Suppressor macrophage treated with lipopolysaccharide for 1 hour (primary cell): ENCODE measurements at regions not wholly inside any gene's neighbourhood (a gene's known extent, or its start where the extent isn't known, plus 50 kb on each side); places are given as distances from the start of the nearest gene placed in this dataset.
"Not testable (repeated sequence)": the region's sequence is repeated elsewhere in the genome, so short reads cannot be mapped to it uniquely, and the experiment has no call there.

Source experiments
- DNase-seq, 3 donors: peaks; one replicate each; pipeline ENCODE4 v3.0.0-alpha.2; 2020 to 2022

DNA sequence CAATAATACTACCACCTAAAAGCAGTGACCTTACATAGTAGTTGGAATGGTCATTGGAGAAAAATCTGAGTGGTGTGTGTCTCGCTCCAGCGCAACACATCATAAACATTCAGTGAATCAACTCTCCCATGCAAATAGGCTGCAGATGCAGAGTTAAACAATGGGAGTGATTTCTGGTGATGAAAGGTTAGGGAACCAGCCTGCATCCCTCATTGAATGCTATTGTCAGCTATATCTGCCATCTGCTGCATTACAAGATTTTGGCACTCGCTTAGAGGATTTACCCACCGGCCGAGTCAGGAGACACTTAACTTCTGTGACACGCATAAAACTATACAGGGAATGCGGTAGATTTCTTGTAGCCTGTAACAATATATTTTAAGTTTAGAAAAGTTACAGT lies 900.9 kb downstream of the FLRT2 start:
- DNase-seq, result no peak

- no peak for DNase-seq
Observed at GRCh38 chr14:86423214-86423613, 893.3 kb downstream of the FLRT2 start.

GRCh38 chr14:86420131-86420530 lies 890.2 kb downstream of the FLRT2 start:
- no peak for DNase-seq

DNA sequence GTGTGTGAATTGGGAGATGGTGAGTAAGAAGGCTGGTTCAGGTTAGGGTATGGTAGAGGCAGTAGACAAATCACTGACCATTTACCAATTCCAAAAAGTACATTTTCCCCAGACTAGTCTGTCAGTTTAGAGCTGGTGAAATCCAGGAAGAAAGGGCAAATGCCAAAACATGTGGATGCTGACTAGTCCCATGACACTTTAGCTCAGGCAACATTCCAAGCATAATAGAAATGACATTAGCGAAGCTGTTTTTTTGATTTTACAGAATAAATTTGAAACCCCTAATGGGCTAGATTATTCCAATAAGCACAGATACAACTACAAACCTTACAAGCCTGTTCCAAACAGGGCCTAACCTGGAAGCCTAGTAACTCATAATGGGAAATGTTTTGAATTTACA lies 884.2 kb downstream of the FLRT2 start:
- no peak for DNase-seq

DNA sequence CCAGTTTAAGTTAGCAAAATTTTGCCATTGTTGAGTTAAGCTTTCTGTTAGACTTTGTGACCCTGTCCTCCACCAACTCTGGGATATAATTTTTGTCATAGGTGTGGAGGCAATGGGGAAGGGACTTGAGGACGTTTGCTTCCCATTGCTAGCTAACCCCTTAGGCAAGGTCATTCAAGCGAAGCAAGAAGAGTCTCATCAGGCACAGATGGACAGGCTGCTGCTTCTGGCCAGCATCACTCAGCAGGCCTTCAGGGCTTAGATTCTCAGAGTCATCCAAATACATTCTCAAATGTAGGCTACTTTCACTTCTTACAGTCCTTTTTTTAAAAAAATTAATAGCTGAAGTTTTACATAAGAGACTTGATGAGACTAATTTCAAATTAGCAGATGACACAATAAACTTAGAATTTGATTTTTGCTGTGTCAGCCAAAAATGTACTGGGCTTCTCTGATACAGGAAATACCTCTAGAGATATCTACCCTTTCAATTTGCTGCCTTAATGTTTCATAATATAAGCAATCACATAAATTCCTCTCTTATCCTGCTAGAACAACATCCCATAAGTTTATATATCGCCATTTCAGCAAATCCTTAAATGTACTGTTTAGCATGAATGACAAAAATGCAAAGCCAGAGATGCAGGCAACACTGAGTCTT lies 875.2 kb downstream of the FLRT2 start:
- DNase-seq, result no peak

DNA sequence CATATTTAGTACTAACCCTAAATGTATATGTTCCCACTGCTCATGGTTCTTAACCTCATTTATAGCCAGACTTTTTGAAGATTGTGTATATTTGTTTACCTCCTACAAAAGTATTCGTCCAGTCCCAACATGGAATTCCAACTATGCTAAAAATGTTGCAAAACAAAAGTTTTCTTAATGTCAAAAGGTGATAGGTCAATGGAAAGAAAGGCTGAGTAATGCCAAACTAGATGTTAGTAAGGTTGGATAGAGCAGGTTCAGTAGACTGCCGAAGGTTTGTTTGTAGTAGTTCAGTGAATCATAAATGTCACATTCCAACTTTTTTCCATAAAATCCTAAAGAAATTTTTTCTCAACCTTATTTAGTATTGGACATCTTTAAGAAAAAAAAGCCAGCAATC lies 874.5 kb downstream of the FLRT2 start:
- DNase-seq, result no peak

- no peak for DNase-seq
Observed at GRCh38 chr14:86402545-86402944, 872.6 kb downstream of the FLRT2 start.

DNA sequence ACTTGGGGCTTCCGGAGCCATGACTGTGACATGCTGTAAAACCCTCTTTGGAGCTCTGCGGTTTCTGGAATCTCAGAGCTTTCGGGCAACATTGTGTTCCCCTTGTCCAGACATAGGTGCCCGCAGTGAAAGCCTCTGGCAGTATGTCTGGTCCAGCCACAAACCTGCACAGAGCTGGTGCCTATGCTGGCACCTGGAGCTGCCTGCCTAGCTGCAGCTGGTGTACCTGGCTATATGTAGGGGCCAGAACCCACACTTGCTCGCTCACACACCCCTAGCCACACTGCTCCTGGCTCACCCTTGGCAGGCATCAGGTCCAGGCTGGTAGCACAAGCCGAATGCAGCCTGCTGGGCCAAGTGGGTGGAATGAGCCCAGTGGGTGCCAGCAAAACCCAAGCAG lies 861.1 kb downstream of the FLRT2 start:
- no peak for DNase-seq

- no peak for DNase-seq
Observed at GRCh38 chr14:86388216-86388615, 858.3 kb downstream of the FLRT2 start.

DNA sequence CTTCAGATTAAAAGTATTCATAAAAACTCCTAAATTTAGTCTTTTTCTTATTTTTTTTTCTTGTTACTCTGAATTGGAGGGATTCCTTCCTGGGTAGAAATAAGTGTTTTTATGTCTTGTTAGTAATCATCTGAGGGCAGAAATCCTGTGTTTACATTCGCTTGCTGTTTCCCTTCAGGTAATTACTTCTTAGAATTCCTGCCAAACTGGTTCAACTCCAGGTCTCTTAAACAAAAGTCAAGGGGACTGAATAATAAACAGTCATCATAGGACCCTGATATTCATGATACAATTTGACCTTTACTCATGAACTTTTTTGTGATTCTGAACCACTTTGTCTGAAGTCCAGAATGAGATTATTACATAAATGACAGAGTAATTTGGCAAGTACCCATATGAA lies 843.9 kb downstream of the FLRT2 start:
- no peak for DNase-seq

GRCh38 chr14:86372402-86372801 lies 842.5 kb downstream of the FLRT2 start:
- no peak for DNase-seq

DNA sequence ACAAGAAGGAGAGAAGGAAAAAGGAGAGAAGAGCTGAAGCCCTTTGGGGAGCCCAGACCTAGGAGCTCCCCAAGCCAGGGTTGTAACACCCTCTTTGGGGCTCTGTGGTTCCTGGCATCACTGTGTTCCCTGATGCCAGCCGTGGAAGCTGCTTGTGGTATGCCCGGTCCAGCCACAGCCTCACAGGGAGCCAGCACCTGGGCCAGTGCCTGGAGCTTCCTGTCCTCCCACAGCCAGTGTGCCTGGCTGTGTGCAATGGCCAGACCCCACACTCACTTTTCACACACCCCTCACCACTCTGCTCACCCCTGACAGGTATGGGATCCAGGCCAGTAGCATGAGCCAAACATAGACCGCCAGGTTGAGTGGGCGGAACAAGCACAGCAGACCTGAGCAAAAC lies 834.7 kb downstream of the FLRT2 start:
- no peak for DNase-seq

GRCh38 chr14:86363576-86363975 lies 833.6 kb downstream of the FLRT2 start:
- no peak for DNase-seq

- no peak for DNase-seq
Observed at GRCh38 chr14:86363047-86363446, 833.1 kb downstream of the FLRT2 start.

- DNase-seq, result no peak
Observed at GRCh38 chr14:86357876-86358275, 827.9 kb downstream of the FLRT2 start.

DNA sequence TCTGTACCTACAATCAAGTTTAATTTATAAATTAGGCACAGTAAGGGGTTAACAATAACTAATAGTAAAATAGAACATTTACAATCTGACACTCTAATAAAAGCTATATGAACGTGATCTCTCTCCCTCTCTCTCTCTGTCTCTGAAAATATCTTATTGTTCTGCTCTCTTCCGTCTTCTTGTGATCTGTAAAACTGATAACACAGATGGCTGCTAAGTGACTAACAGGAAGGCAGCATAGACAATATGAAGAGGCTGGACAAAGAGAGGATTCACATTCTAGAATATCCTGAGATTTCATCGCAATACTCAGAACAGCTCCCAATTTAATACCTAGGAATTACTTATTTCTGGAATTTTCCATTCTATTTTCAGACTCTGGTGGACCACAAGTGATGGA lies 827.2 kb downstream of the FLRT2 start:
- DNase-seq, result no peak

DNA sequence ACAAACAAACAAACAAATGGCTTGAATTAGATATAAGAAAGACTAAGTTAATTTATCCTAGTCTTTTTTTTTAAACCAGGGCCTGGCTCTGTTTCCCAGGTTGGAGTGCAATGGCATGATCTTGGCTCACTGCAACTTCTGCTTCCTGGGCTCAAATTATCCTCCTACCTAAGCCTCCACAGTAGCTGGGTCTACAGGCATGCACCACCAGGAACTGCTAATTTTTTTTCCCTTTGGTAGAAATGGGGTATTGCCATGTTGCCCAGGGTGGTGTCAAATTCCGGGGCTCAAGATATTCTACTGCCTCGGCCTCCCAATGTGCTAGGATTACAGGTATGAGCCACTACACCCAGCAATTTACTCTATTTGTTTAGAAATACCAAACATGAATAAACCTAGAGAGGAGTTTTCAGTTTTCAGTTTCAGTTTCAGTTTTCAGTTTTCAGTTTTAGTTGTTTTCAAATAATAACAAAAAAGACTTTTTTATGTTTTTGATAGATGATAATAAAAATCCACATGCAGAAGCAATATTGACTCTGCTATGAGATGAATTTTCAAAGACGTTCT lies 817.0 kb downstream of the FLRT2 start:
- no peak for DNase-seq

DNA sequence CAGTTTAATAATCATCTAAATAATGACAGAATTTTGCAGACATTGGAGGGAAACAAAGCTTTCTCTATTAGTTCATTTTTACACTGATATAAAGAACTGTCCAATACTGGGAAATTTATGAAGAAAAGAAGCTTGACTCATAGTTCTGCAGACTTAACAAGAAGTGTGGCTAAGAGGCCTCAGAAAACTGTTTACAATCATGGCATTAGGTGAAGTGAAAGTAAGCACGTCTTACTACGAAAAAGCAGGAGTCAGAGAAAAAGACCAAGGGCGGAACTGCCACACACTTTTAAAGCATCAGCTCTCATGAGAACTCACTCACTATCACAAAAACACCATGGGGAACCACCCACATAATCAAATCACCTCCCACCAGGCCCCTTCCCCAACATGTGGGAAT lies 804.4 kb downstream of the FLRT2 start:
- peak; percentile 17 to 42 (median 38) for DNase-seq

DNA sequence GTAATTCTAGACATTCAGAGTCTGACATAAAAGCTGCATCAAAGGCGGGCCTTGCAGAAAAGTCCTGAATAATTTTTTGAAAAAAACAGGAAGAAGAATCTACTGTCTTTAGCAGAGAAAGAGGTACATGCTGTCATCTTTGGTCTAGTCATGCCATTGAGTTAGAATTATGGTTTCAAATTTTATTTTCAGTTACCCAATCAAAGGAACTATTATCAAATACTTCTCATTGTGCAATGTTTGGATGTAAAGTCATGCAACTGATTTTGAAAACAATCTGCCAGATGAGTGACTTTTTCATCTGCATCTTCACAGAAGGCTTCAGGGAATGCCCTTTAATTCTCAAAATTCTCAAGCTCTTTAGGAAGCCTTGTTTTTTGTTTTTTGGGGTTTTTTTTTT lies 803.5 kb downstream of the FLRT2 start:
- DNase-seq, result peak; percentile 15 to 65 (median 65)

GRCh38 chr14:86331341-86331740 lies 801.4 kb downstream of the FLRT2 start:
- DNase-seq, result no peak

- DNase-seq, result peak in 1 of 3 donors; percentile 14
Observed at GRCh38 chr14:86321151-86321550, 791.2 kb downstream of the FLRT2 start.

GRCh38 chr14:86312154-86312665 lies 782.3 kb downstream of the FLRT2 start:
- DNase-seq, result not testable (repeated sequence)

DNA sequence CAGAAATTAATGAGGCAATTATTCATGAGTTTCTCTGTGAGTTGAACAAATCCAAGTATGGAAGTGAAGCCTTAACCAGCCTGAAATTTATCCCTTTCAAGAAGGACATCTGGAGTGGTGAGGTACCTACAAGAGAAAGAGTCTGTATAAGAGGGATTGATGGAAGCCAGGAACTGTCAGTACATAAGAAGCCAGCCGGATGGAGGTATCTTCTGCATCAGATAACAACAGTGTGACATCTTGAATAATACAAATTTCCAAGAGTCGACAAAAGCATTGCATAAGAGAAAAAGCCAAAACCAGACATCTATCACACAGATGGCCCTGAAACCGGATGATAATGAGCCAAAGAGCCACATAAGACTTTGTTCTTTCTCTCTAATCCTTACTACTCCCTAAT lies 781.2 kb downstream of the FLRT2 start:
- no peak for DNase-seq

GRCh38 chr14:86310611-86311010 lies 780.7 kb downstream of the FLRT2 start:
- no peak for DNase-seq

- no peak for DNase-seq
Observed at GRCh38 chr14:86310148-86310547, 780.2 kb downstream of the FLRT2 start.
